PC-3 (cell line): ENCODE measurements at regions not wholly inside any gene's neighbourhood (a gene's known extent, or its start where the extent isn't known, plus 50 kb on each side); places are given as distances from the start of the nearest gene placed in this dataset.

Experiments used
- ATAC-seq: fragments of 200-7000 bp; cut with Tn5 transposase; 2 replicates; pipeline ENCODE4 v1.9.1; 2020; ENCODE audit warnings: mild to moderate bottlenecking, moderate library complexity
- BruUV-seq: library from RNA; stranded (reverse); fragments of 400-500 nt; replicated peaks from 2 replicates; lab custom pipeline; 2021; lab: Mats Ljungman, UMichigan
- CTCF ChIA-PET: fragments of 300-600 bp; sonication (Branson Sonifier 250); formaldehyde crosslinking; loops from one replicate; lab custom pipeline; 2022; ENCODE audit warnings: antibody characterized with exemption; lab: Charles Lee
- POLR2A ChIA-PET: fragments of 300-600 bp; sonication (Branson Sonifier 250); formaldehyde crosslinking; loops from one replicate; lab custom pipeline; 2022; ENCODE audit warnings: antibody characterized with exemption; ENCODE audit not compliant: unreplicated experiment; lab: Charles Lee
- DNase-seq: peaks from one replicate; pipeline ENCODE4 v3.0.0-alpha.2; 2015
- H2AFZ ChIP-seq: fragments of 300-600 bp; sonication (generic); 2 replicates; pipeline ENCODE4 v1.6.0; 2016; ENCODE audit warnings: antibody characterized with exemption, low read length
- H3F3A ChIP-seq: fragments of 300-600 bp; sonication (generic); one replicate; pipeline ENCODE4 v1.6.0; 2017; ENCODE audit warnings: antibody characterized with exemption, low read length, control low read depth, mild to moderate bottlenecking; ENCODE audit not compliant: unreplicated experiment
- H3K27ac ChIP-seq: fragments of 300-600 bp; sonication (generic); 2 replicates; pipeline ENCODE4 v1.5.1; 2016; ENCODE audit warnings: mild to moderate bottlenecking, low read length
- H3K27me3 ChIP-seq: fragments of 300-600 bp; sonication (generic); 2 replicates; pipeline ENCODE4 v1.6.1; 2016; ENCODE audit warnings: low read length, mixed read lengths
- H3K36me3 ChIP-seq: fragments of 300-600 bp; sonication (generic); 2 replicates; pipeline ENCODE4 v1.6.1; 2016; ENCODE audit warnings: low read depth, mixed run types, low read length, mixed read lengths
- H3K4me1 ChIP-seq: fragments of 300-600 bp; sonication (generic); 2 replicates; pipeline ENCODE4 v1.5.1; 2016; ENCODE audit warnings: low read length; ENCODE audit not compliant: insufficient read depth
- H3K4me2 ChIP-seq: fragments of 300-600 bp; sonication (generic); 2 replicates; pipeline ENCODE4 v1.6.0; 2016; ENCODE audit warnings: low read length
- H3K4me3 ChIP-seq: fragments of 300-600 bp; sonication (generic); 2 replicates; pipeline ENCODE4 v1.5.1; 2016; ENCODE audit warnings: mild to moderate bottlenecking, low read length, mixed read lengths
- H3K79me2 ChIP-seq: fragments of 300-600 bp; sonication (generic); 2 replicates; pipeline ENCODE4 v1.6.1; 2017; ENCODE audit warnings: low read length, mixed read lengths
- H3K9ac ChIP-seq: fragments of 300-600 bp; sonication (generic); 2 replicates; pipeline ENCODE4 v1.6.0; 2016; ENCODE audit warnings: mild to moderate bottlenecking, low read length
- H3K9me2 ChIP-seq: fragments of 300-600 bp; sonication (generic); replicated peaks from 2 replicates; pipeline ENCODE4 v1.6.1; 2016; ENCODE audit warnings: mixed run types, low read length, mixed read lengths
- H3K9me3 ChIP-seq: fragments of 300-600 bp; sonication (generic); 2 replicates; pipeline ENCODE4 v1.6.1; 2016; ENCODE audit warnings: low read length, mixed read lengths
- H4K20me1 ChIP-seq: fragments of 300-600 bp; sonication (generic); 2 replicates; pipeline ENCODE4 v1.6.1; 2016; ENCODE audit warnings: low read length, mixed read lengths
- EZH2 ChIP-seq: fragments of 300-600 bp; sonication (generic); IDR thresholded peaks from one replicate; pipeline ENCODE4 v1.6.1; 2017; ENCODE audit warnings: antibody characterized with exemption, mild to moderate bottlenecking, low read length; ENCODE audit not compliant: unreplicated experiment
- EZH2phosphoT487 ChIP-seq: fragments of 300-600 bp; sonication (generic); IDR thresholded peaks from 2 replicates; pipeline ENCODE4 v1.6.1; 2018; ENCODE audit warnings: mild to moderate bottlenecking, antibody characterized with exemption, low read length, borderline replicate concordance
- intact Hi-C: fragments of 100-400 bp; cut with micrococcal nuclease; formaldehyde crosslinking; loops from 2 replicates; pipeline ENCODE4 v1.9.0; 2023
- TF ChIP-seq, protein P1 (sequence below): fragments of 300-600 bp; sonication (generic); conservative IDR thresholded peaks from 2 replicates; pipeline ENCODE4 v1.5.1; 2017; ENCODE audit warnings: antibody characterized with exemption, low read depth, mild to moderate bottlenecking, low read length

DNA sequence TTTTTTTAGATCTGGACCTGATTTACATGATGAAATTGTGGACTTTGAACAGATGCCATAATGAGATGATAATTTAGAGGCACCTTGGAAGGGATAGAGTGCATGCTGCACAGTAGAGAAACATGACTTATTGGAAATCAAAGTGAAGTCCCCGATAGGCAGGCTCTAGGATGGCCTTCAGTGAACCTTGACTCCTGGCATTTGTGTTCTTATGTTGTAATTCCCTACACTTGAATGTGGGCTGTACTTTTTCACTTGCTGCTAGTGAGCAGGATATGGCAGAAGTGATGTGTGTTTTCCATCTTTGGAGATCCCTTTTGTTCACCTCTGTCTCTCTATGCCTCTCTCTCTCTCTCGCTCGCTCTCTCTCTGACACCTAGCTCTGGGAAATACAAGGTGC is 1614.6 kb downstream of the PCDH9 start:
- Histone ChIP-seq H3K9ac (no peak overlapping the region), H3K9me2 (no peaks in the 10 kb centered on the region), H4K20me1 (no peaks in the 10 kb centered on the region), H3F3A (no peaks in the 10 kb centered on the region), H3K4me2 (no peak overlapping the region), H3K4me1 (no peaks in the 10 kb centered on the region), H3K27me3 (no peaks in the 10 kb centered on the region), H3K36me3 (no peaks in the 10 kb centered on the region), H3K9me3 (no peaks in the 10 kb centered on the region), H3K4me3 (no peak overlapping the region), H2AFZ (no peak overlapping the region), H3K79me2 (no peaks in the 10 kb centered on the region), H3K27ac (no peak overlapping the region)
- ATAC-seq (no peak), DNase-seq (no peak)
- CTCF ChIA-PET, result no interaction called here
- TF ChIP-seq EZH2 (no peak), EZH2phosphoT487 (no peak)
- TF ChIP-seq, protein P1, sequence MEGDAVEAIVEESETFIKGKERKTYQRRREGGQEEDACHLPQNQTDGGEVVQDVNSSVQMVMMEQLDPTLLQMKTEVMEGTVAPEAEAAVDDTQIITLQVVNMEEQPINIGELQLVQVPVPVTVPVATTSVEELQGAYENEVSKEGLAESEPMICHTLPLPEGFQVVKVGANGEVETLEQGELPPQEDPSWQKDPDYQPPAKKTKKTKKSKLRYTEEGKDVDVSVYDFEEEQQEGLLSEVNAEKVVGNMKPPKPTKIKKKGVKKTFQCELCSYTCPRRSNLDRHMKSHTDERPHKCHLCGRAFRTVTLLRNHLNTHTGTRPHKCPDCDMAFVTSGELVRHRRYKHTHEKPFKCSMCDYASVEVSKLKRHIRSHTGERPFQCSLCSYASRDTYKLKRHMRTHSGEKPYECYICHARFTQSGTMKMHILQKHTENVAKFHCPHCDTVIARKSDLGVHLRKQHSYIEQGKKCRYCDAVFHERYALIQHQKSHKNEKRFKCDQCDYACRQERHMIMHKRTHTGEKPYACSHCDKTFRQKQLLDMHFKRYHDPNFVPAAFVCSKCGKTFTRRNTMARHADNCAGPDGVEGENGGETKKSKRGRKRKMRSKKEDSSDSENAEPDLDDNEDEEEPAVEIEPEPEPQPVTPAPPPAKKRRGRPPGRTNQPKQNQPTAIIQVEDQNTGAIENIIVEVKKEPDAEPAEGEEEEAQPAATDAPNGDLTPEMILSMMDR, result no peak
- BruUV-seq, result no TSS peak
- POLR2A ChIA-PET, result no interaction called here
- intact Hi-C loops, result no loop called here

DNA sequence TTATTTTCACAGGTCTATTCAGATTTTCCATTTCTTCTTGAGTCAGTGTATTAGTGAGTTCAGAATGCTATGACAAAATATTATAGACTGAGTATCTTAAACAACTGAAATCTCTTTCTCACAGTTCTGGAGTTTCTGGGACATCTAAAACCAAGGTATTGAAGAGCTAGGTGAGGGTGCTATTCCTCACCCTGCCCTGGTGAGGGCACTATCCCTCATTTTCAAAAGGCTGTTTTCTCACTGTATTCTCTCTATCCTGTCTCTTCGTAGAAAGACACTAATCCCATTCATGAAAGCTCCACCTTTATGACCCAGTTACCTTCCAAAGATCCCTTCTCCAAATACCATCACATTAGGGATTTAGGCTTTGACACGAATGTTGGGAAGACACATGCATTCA is 1617.1 kb downstream of the PCDH9 start:
- H3K4me1 ChIP-seq, result no peaks in the 10 kb centered on the region
- DNase-seq (peak; percentile 13), ATAC-seq (no peak)
- H3K4me3 ChIP-seq, result no peak overlapping the region
- H3K79me2 ChIP-seq, result no peaks in the 10 kb centered on the region
- H3K9me2 ChIP-seq, result no peaks in the 10 kb centered on the region
- ChIA-PET POLR2A (no interaction called here), CTCF (no interaction called here)
- no peak overlapping the region for H3K27ac ChIP-seq
- no peaks in the 10 kb centered on the region for H3F3A ChIP-seq
- no TSS peak for BruUV-seq
- no peaks in the 10 kb centered on the region for H3K9me3 ChIP-seq
- no peak overlapping the region for H3K4me2 ChIP-seq
- H2AFZ ChIP-seq, result no peak overlapping the region
- no peak overlapping the region for H3K9ac ChIP-seq
- intact Hi-C loops, result no loop called here
- no peaks in the 10 kb centered on the region for H3K27me3 ChIP-seq
- TF ChIP-seq EZH2 (no peak), EZH2phosphoT487 (no peak)
- TF ChIP-seq, protein P1, result peak; percentile 60
- H4K20me1 ChIP-seq, result no peaks in the 10 kb centered on the region
- no peaks in the 10 kb centered on the region for H3K36me3 ChIP-seq

DNA sequence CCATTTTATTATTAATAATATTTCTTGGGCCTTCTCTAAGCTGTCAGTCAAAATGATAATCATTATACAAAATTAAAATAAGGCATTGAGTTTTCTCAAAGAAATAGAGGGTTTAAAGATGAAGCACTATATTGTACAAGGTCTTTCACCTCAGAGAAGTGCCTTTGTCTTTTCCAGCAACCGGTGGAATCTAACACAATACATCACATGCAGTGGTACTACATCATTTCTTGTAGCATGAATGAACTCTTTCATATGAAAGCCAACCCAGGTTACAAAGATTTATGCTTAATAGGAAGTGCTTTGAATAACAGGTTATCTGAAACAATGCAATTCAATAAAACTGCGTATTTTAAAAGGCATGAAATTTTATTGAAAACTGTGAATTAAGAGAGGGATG is 1620.8 kb downstream of the PCDH9 start:
- POLR2A ChIA-PET, result no interaction called here
- Histone ChIP-seq H3K36me3 (no peaks in the 10 kb centered on the region), H4K20me1 (no peaks in the 10 kb centered on the region), H3K27me3 (no peaks in the 10 kb centered on the region), H3K4me3 (no peak overlapping the region), H3K79me2 (no peaks in the 10 kb centered on the region), H2AFZ (no peak overlapping the region), H3K9me2 (no peaks in the 10 kb centered on the region), H3K9ac (no peak overlapping the region), H3K27ac (no peak overlapping the region), H3K4me2 (no peak overlapping the region), H3K9me3 (no peaks in the 10 kb centered on the region), H3K4me1 (no peaks in the 10 kb centered on the region), H3F3A (no peaks in the 10 kb centered on the region)
- ATAC-seq (no peak), DNase-seq (no peak)
- no peak for TF ChIP-seq EZH2
- no peak for TF ChIP-seq EZH2phosphoT487
- intact Hi-C loops, result no loop called here
- CTCF ChIA-PET, result no interaction called here
- BruUV-seq, result no TSS peak
